GM19239 (cell line): ENCODE measurements at regions not wholly inside any gene's neighbourhood (a gene's known extent, or its start where the extent isn't known, plus 50 kb on each side); places are given as distances from the start of the nearest gene placed in this dataset.
"Not testable (repeated sequence)": the region's sequence is repeated elsewhere in the genome, so short reads cannot be mapped to it uniquely, and the experiment has no call there.

Experiments used
- DNase-seq: peaks from one replicate; pipeline ENCODE4 v3.0.0; 2011; ENCODE audit warnings: low spot score; ENCODE audit not compliant: insufficient read length
- FAIRE-seq: peaks from 2 replicates; lab custom pipeline; 2011; peaks lifted over from hg19 to GRCh38; lab: Jason Lieb, UNC

- DNase-seq, result no peak
- FAIRE-seq, result no peak
Observed at GRCh38 chr5:51242456-51242855, 140.8 kb upstream of the ISL1 start.

- FAIRE-seq, result not testable (repeated sequence)
Observed at GRCh38 chr5:51250957-51251356, 132.3 kb upstream of the ISL1 start.

GRCh38 chr5:51271261-51271660, 112.0 kb upstream of the ISL1 start:
- DNase-seq, result no peak

More at GRCh38 chr5:51250957-51251356, 132.3 kb upstream of the ISL1 start:
- not testable (repeated sequence) for DNase-seq

GRCh38 chr5:51273021-51273420, 110.2 kb upstream of the ISL1 start:
- FAIRE-seq (no peak), DNase-seq (no peak)

More at GRCh38 chr5:51271261-51271660, 112.0 kb upstream of the ISL1 start:
- no peak for FAIRE-seq

- DNase-seq (no peak), FAIRE-seq (no peak)
Observed at GRCh38 chr5:51273871-51274270, 109.4 kb upstream of the ISL1 start.

- FAIRE-seq, result no peak
- no peak for DNase-seq
Observed at GRCh38 chr5:51275428-51275827, 107.8 kb upstream of the ISL1 start.

GRCh38 chr5:51276250-51276649, 107.0 kb upstream of the ISL1 start:
- DNase-seq (no peak), FAIRE-seq (no peak)

- FAIRE-seq (no peak), DNase-seq (no peak)
Observed at GRCh38 chr5:51278539-51278938, 104.7 kb upstream of the ISL1 start.

- FAIRE-seq (no peak), DNase-seq (no peak)
Observed at GRCh38 chr5:51279983-51280706, 103.1 kb upstream of the ISL1 start.

- DNase-seq (no peak), FAIRE-seq (no peak)
Observed at GRCh38 chr5:51286046-51286445, 97.2 kb upstream of the ISL1 start.

GRCh38 chr5:51302343-51302742, 80.9 kb upstream of the ISL1 start:
- DNase-seq, result no peak
- no peak for FAIRE-seq

- FAIRE-seq (no peak), DNase-seq (no peak)
Observed at GRCh38 chr5:51326844-51327243, 56.4 kb upstream of the ISL1 start.
